GM12874 (cell line): ENCODE measurements at regions not wholly inside any gene's neighbourhood (a gene's known extent, or its start where the extent isn't known, plus 50 kb on each side); places are given as distances from the start of the nearest gene placed in this dataset.

Experiments
- CTCF ChIP-seq: IDR thresholded peaks from 2 replicates; pipeline ENCODE4 v1.5.1; 2011; ENCODE audit warnings: low read depth, mild to moderate bottlenecking, control low read depth, low read length, moderate library complexity; ENCODE audit not compliant: insufficient read depth

DNA sequence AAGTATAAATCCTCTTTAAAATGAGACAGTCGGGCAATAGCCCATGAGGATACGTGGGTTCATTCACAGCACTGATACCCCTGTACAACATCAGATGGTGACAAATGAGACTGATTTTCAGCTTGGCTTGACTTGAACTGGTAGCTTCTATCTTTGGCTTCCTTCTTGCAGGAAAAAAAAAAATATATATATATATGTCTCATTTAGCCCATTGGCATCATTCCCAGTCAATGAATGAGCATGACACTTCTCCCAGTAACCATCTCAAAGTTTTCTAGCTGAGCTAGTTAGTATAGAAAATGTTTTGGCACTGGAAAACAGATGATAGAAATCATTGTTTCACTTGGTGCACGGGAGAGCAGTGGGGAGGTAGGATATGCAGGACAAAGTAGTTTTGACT lies 222.5 kb upstream of the TAS2R1 start:
- no peak for TF ChIP-seq CTCF

DNA sequence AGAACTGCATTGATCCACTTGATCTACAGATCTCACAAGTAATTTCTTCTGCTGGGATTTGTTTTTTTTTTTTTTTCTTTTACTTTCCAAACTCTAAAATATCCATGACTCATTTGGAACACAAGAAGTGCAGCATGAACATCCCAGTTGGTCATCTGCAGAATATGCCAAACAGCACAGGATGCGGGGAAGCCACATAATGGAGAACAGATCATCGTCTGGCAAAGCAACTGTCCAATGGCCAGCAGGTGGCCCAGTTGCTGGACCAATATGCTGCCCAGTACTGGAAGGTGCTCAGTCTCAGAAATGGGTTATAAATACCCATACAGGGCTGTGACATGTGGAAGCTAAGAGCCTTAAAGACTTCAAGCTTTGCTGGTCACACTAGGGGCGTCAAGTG lies 221.3 kb upstream of the TAS2R1 start:
- no peak for TF ChIP-seq CTCF

DNA sequence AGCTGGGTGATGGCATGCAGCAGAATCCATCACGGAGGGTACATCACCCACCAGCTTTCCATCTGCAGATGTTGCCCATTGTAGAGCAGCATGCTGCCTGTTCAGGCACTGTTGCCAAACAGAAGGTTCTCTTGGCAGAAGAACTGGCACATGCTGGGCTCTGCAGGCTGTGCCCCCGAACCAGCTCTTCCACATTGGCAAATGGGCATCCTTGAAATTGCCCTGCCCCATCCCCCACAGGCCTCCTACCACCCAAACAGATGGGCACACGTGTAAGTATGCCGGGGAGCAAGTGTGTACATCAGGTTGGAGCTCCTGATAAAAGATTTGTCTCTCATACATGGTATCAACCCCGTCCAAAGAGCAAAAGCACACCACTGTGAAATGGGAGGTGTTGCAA lies 220.3 kb upstream of the TAS2R1 start:
- TF ChIP-seq CTCF: no peak

- TF ChIP-seq CTCF: no peak
Measured at GRCh38 chr5:9847631-9848030, 217.5 kb upstream of the TAS2R1 start.

- TF ChIP-seq CTCF: no peak
Measured at GRCh38 chr5:9845185-9845584, 215.0 kb upstream of the TAS2R1 start.

DNA sequence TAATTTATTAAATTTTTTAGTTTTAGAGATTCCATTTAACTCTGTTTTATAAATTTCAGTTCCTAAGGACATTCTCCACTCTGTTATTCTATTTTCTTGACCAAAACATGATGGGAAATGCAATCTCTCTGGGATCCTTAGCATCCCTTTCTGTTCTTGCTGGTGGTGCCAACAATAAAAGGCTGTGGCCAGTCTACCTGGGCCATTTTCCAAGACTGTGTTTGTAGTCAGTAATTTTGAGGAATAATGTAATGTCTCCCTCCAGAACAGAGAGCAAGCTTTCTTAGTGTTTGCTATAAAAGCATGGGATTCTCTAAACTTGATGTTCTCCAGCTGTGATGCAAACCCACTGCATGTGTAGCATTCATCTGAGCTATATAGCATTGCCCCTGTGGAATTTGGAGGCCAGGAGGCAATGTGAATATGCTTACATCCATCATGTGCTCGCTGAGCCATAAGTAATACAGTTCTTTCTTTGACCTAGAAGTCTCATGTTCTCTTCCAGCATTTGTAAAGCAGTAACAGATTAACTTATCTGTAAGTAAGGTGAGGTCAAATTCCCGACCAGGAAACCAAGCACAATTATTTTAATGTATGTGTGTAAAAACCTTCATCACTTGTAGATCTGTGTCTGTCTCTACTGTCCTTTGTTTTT lies 211.5 kb upstream of the TAS2R1 start:
- no peak for TF ChIP-seq CTCF

DNA sequence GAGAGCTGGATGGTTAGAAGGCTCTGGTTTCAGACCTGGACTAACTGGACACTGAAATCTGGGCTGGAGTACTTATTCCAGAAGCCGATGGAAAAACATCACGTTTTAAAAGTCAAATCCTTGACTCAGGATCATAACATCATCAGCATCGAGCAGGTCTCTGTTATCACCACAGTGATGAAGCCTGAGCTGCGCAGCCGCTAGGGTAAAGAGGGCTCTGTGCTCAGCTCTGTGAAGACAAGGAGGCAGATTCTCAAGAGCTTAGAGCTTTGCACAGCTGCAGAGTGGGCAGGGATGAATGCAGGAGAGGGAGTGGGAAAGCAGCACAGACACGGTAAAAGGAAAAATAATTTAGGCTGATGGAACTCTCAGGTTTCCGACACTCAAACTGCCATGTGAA lies 208.8 kb upstream of the TAS2R1 start:
- no peak for TF ChIP-seq CTCF
